ENCODE measurements at regions not wholly inside any gene's neighbourhood (a gene's known extent, or its start where the extent isn't known, plus 50 kb on each side); places are given as distances from the start of the nearest gene placed in this dataset.
"Not testable (repeated sequence)": the region's sequence is repeated elsewhere in the genome, so short reads cannot be mapped to it uniquely, and the experiment has no call there.

GRCh38 chr12:24630446-24630845 lies 318.5 kb downstream of the BCAT1 start:
- WGBS (ENCODE audit: missing lambda C conversion rate): 0% methylated on average over 1 of the region's 1 CpG

GRCh38 chr12:24625103-24625502 lies 323.8 kb downstream of the BCAT1 start:
- no peaks in the 10 kb centered on the region for H3K9me3 ChIP-seq
- CTCF ChIA-PET: no interaction called here
- no peak for FAIRE-seq
- DNase-seq (ENCODE audit: low read depth in 1 of 2, low spot score in 1 of 2): no peak
- ATAC-seq: no peak
- POLR2A ChIA-PET: no interaction called here
- 5% methylated on average over 2 of the region's 2 CpGs for WGBS (ENCODE audit: missing lambda C conversion rate)
- no peak overlapping the region for H3K4me2 ChIP-seq
- H3K4me3 ChIP-seq: no peak overlapping the region
- no peak for TF ChIP-seq RFX5 (IDR thresholded peaks at IDR 0.05)
- no peak for TF ChIP-seq CEBPB (IDR thresholded peaks at IDR 0.05)
- H3K4me1 ChIP-seq: no peaks in the 10 kb centered on the region
- no peak overlapping the region for H3K27ac ChIP-seq

More at GRCh38 chr12:24630446-24630845, 318.5 kb downstream of the BCAT1 start:
- no peak overlapping the region for H3K27ac ChIP-seq
- FAIRE-seq (no peak), ATAC-seq (no peak), DNase-seq (ENCODE audit: low read depth in 1 of 2, low spot score in 1 of 2) (no peak)
- H3K4me3 ChIP-seq: no peak overlapping the region
- H3K4me1 ChIP-seq: no peaks in the 10 kb centered on the region
- no peaks in the 10 kb centered on the region for H3K9me3 ChIP-seq
- no peak for TF ChIP-seq CBX2 (IDR thresholded peaks at IDR 0.05; ENCODE audit: borderline replicate concordance, low read depth)
- TF ChIP-seq REST (IDR thresholded peaks at IDR 0.05): no peak
- TF ChIP-seq CBX8 (IDR thresholded peaks at IDR 0.05): no peak
- TF ChIP-seq HMGXB4 (CRISPR knock-in tag; IDR thresholded peaks at IDR 0.05; ENCODE audit: borderline replicate concordance): no peak
- no peak for TF ChIP-seq ZFP36 (IDR thresholded peaks at IDR 0.05; ENCODE audit: borderline replicate concordance, partially characterized antibody)
- TF ChIP-seq MAZ (IDR thresholded peaks at IDR 0.05; ENCODE audit: borderline replicate concordance, low read depth, low read length): no peak
- no peak for TF ChIP-seq SMC3 (IDR thresholded peaks at IDR 0.05)
- TF ChIP-seq CTCF (IDR thresholded peaks at IDR 0.05): no peak
- no peak for TF ChIP-seq BHLHE40 (IDR thresholded peaks at IDR 0.05; ENCODE audit: low read depth, low read length)
- TF ChIP-seq SREBF2 (IDR thresholded peaks at IDR 0.05): no peak
- ChIA-PET POLR2A (no interaction called here), CTCF (no interaction called here)
- H3K4me2 ChIP-seq: no peak overlapping the region

- H3K4me2 ChIP-seq; H3K4me3 ChIP-seq; FAIRE-seq; H3K27ac ChIP-seq; POLR2A ChIA-PET; ATAC-seq; DNase-seq (ENCODE audit: low read depth in 1 of 2, low spot score in 1 of 2); H3K4me1 ChIP-seq; CTCF ChIA-PET; H3K9me3 ChIP-seq: not testable (repeated sequence)
- 36% methylated on average over 6 of the region's 6 CpGs for WGBS (ENCODE audit: missing lambda C conversion rate)
These were observed 328.9 kb downstream of the BCAT1 start for GRCh38 chr12:24619954-24620353.

GRCh38 chr12:24617471-24617870 lies 331.4 kb downstream of the BCAT1 start:
- no peaks in the 10 kb centered on the region for H3K4me1 ChIP-seq
- H3K9me3 ChIP-seq: no peaks in the 10 kb centered on the region
- CTCF ChIA-PET: no interaction called here
- H3K4me2 ChIP-seq: no peak overlapping the region
- ATAC-seq (no peak), DNase-seq (ENCODE audit: low read depth in 1 of 2, low spot score in 1 of 2) (no peak), FAIRE-seq (no peak)
- no peak overlapping the region for H3K27ac ChIP-seq
- POLR2A ChIA-PET: no interaction called here
- TF ChIP-seq POLR2A (IDR thresholded peaks at IDR 0.05; ENCODE audit: low read length) (no peak), KDM1A (IDR thresholded peaks at IDR 0.05; ENCODE audit: low read depth) (no peak), SREBF2 (IDR thresholded peaks at IDR 0.05) (no peak), MAZ (IDR thresholded peaks at IDR 0.05; ENCODE audit: borderline replicate concordance, low read depth, low read length) (no peak), BCL3 (IDR thresholded peaks at IDR 0.05) (no peak), NR3C1 (IDR thresholded peaks at IDR 0.05) (no peak), HMGXB4 (CRISPR knock-in tag; IDR thresholded peaks at IDR 0.05; ENCODE audit: borderline replicate concordance) (no peak)
- no peak overlapping the region for H3K4me3 ChIP-seq
- 3% methylated on average over 5 of the region's 5 CpGs for WGBS (ENCODE audit: missing lambda C conversion rate)
